ENCODE measurements at regions not wholly inside any gene's neighbourhood (a gene's known extent, or its start where the extent isn't known, plus 50 kb on each side); places are given as distances from the start of the nearest gene placed in this dataset.

DNA sequence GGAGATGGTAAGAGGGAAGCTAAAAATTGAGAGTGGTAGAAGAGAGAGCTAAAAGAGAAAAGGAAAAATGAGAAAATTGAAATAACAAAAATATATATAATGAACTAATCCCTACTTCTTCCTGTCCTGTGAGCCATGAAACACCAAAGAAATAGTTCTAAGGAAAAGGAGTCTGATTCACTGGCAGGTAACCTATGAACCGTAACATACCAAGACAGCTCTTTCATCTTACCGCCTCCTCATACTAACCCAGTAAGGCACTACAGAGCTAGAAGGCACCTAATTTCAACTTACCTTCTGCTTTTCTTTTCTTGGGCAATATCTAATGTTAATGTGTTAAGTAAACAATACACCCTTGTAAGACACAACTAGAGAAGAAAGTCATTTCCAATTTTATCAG lies 297.7 kb upstream of the DIAPH2 start:
- ChIA-PET POLR2A (no interaction called here), CTCF (no interaction called here)
- H3K27me3 ChIP-seq (ENCODE audit: control insufficient read depth, insufficient read depth, low read length): no peaks in the 10 kb centered on the region
- no peak for ATAC-seq
- DNase-seq (ENCODE audit: low read depth, low spot score): no peak
- H3K4me3 ChIP-seq (ENCODE audit: low read depth in 2 of 2, low read length in 2 of 2): no peak overlapping the region
- no peak overlapping the region for H3K27ac ChIP-seq (ENCODE audit: low read length)
- no peaks in the 10 kb centered on the region for H3K9me3 ChIP-seq (ENCODE audit: control insufficient read depth, insufficient read depth, low read depth, low read length)
- BruUV-seq (replicated peaks): no TSS peak
- no peak for TF ChIP-seq TCF7L2 (IDR thresholded peaks at IDR 0.05; ENCODE audit: low read depth, low read length)
- in situ Hi-C loops (cut with HindIII; ENCODE audit: low pct_unique_long_range_greater_than_20kb, low sequenced_read_pairs): no loop called here
- intact Hi-C loops (cut with micrococcal nuclease; ENCODE audit: unreplicated experiment): no loop called here
- no peaks in the 10 kb centered on the region for H3K36me3 ChIP-seq (ENCODE audit: control insufficient read depth, insufficient read depth, low read length)
- no peaks in the 10 kb centered on the region for H3K4me1 ChIP-seq (ENCODE audit: control insufficient read depth, insufficient read depth, low read length)

- TF ChIP-seq, protein P1, sequence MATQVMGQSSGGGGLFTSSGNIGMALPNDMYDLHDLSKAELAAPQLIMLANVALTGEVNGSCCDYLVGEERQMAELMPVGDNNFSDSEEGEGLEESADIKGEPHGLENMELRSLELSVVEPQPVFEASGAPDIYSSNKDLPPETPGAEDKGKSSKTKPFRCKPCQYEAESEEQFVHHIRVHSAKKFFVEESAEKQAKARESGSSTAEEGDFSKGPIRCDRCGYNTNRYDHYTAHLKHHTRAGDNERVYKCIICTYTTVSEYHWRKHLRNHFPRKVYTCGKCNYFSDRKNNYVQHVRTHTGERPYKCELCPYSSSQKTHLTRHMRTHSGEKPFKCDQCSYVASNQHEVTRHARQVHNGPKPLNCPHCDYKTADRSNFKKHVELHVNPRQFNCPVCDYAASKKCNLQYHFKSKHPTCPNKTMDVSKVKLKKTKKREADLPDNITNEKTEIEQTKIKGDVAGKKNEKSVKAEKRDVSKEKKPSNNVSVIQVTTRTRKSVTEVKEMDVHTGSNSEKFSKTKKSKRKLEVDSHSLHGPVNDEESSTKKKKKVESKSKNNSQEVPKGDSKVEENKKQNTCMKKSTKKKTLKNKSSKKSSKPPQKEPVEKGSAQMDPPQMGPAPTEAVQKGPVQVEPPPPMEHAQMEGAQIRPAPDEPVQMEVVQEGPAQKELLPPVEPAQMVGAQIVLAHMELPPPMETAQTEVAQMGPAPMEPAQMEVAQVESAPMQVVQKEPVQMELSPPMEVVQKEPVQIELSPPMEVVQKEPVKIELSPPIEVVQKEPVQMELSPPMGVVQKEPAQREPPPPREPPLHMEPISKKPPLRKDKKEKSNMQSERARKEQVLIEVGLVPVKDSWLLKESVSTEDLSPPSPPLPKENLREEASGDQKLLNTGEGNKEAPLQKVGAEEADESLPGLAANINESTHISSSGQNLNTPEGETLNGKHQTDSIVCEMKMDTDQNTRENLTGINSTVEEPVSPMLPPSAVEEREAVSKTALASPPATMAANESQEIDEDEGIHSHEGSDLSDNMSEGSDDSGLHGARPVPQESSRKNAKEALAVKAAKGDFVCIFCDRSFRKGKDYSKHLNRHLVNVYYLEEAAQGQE (IDR thresholded peaks at IDR 0.05; ENCODE audit: insufficient read depth in 1 of 2, low read depth in 2 of 2, low read length in 1 of 2): no peak
- BruUV-seq (replicated peaks): no TSS peak
- ATAC-seq: no peak
These were observed 296.8 kb upstream of the DIAPH2 start for GRCh38 chrX:96387801-96388200.

GRCh38 chrX:96389281-96390047 lies 295.2 kb upstream of the DIAPH2 start:
- in situ Hi-C loops (cut with HindIII; ENCODE audit: low pct_unique_long_range_greater_than_20kb, low sequenced_read_pairs): no loop called here
- H3K36me3 ChIP-seq (ENCODE audit: control insufficient read depth, insufficient read depth, low read length): no peaks in the 10 kb centered on the region
- intact Hi-C loops (cut with micrococcal nuclease; ENCODE audit: unreplicated experiment): no loop called here
- H3K27me3 ChIP-seq (ENCODE audit: control insufficient read depth, insufficient read depth, low read length): no peaks in the 10 kb centered on the region
- H3K4me1 ChIP-seq (ENCODE audit: control insufficient read depth, insufficient read depth, low read length): no peaks in the 10 kb centered on the region
- no TSS peak for BruUV-seq (replicated peaks)
- TF ChIP-seq POLR2AphosphoS5 (IDR thresholded peaks at IDR 0.05; ENCODE audit: low read depth, low read length) (no peak), TCF7L2 (IDR thresholded peaks at IDR 0.05; ENCODE audit: low read depth, low read length) (no peak), SIN3A (IDR thresholded peaks at IDR 0.05; ENCODE audit: borderline replicate concordance, insufficient read depth, low read depth, low read length) (no peak), CTCF (IDR thresholded peaks at IDR 0.05) (no peak)
- TF ChIP-seq, protein P1 (IDR thresholded peaks at IDR 0.05; ENCODE audit: insufficient read depth in 1 of 2, low read depth in 2 of 2, low read length in 1 of 2): no peak
- no peaks in the 10 kb centered on the region for H3K9me3 ChIP-seq (ENCODE audit: control insufficient read depth, insufficient read depth, low read depth, low read length)
- no peak overlapping the region for H3K27ac ChIP-seq (ENCODE audit: low read length)
- H3K4me3 ChIP-seq (ENCODE audit: low read depth in 2 of 2, low read length in 2 of 2): no peak overlapping the region
- ChIA-PET CTCF (no interaction called here), POLR2A (no interaction called here)
- ATAC-seq (no peak), DNase-seq (ENCODE audit: low read depth, low spot score) (no peak)

More at GRCh38 chrX:96387801-96388200, 296.8 kb upstream of the DIAPH2 start:
- H3K9me3 ChIP-seq (ENCODE audit: control insufficient read depth, insufficient read depth, low read depth, low read length): no peaks in the 10 kb centered on the region
- no peak overlapping the region for H3K27ac ChIP-seq (ENCODE audit: low read length)
- H3K27me3 ChIP-seq (ENCODE audit: control insufficient read depth, insufficient read depth, low read length): no peaks in the 10 kb centered on the region
- intact Hi-C loops (cut with micrococcal nuclease; ENCODE audit: unreplicated experiment): no loop called here
- no peaks in the 10 kb centered on the region for H3K4me1 ChIP-seq (ENCODE audit: control insufficient read depth, insufficient read depth, low read length)
- DNase-seq (ENCODE audit: low read depth, low spot score): no peak
- CTCF ChIA-PET: no interaction called here
- POLR2A ChIA-PET: no interaction called here
- H3K36me3 ChIP-seq (ENCODE audit: control insufficient read depth, insufficient read depth, low read length): no peaks in the 10 kb centered on the region
- H3K4me3 ChIP-seq (ENCODE audit: low read depth in 2 of 2, low read length in 2 of 2): no peak overlapping the region
- in situ Hi-C loops (cut with HindIII; ENCODE audit: low pct_unique_long_range_greater_than_20kb, low sequenced_read_pairs): no loop called here

Measured in Panc1 (cell line).